Right lobe of liver (tissue), 6 donors: ENCODE measurements at regions not wholly inside any gene's neighbourhood (a gene's known extent, or its start where the extent isn't known, plus 50 kb on each side); places are given as distances from the start of the nearest gene placed in this dataset.
A peak's percentile ranks its signal among the peaks of the same experiment; 100 is the strongest.

ENCODE experiments used
- ATAC-seq, 4 donors: fragments of 200-7000 bp; cut with Tn5 transposase; one replicate each; pipeline ENCODE4 v1.9.1; 2020; ENCODE audit warnings: mild to moderate bottlenecking in 4 of 4, moderate library complexity in 4 of 4
- DNase-seq, 3 donors: peaks; one replicate each; pipeline ENCODE4 v3.0.0-alpha.2; 2020
- H3K27ac ChIP-seq, 3 donors: fragments of 200-600 bp; one replicate each; pipeline ENCODE4 v1.8.0; 2022
- H3K27me3 ChIP-seq, 2 donors: fragments of 200-600 bp; one replicate each; pipeline ENCODE4 v1.8.0; 2022
- H3K36me3 ChIP-seq, 4 donors: fragments of 200-600 bp; sonication (generic) in 1 of 4; one replicate each; pipeline versions ENCODE4 v1.5.1 to v1.8.0; 2017 to 2022; ENCODE audit warnings: control low read depth in 1 of 4
- H3K4me1 ChIP-seq, 4 donors: fragments of 200-600 bp; sonication (generic) in 1 of 4; one replicate each; pipeline versions ENCODE4 v1.5.1 to v1.8.0; 2017 to 2022; ENCODE audit warnings: control low read depth in 1 of 4
- H3K4me3 ChIP-seq, 3 donors: fragments of 200-600 bp; one replicate each; pipeline ENCODE4 v1.8.0; 2022
- H3K9me3 ChIP-seq, 4 donors: fragments of 200-600 bp; sonication (generic) in 1 of 4; one replicate each; pipeline versions ENCODE4 v1.5.1 to v1.8.0; 2017 to 2022; ENCODE audit warnings: control low read depth in 1 of 4
- CTCF ChIP-seq, 4 donors: fragments of 200-600 bp in 3 of 4; fragments of 450-650 bp in 1 of 4; IDR thresholded peaks; one replicate each; pipeline versions ENCODE4 v1.5.1 to v1.8.0; 2016 to 2022; ENCODE audit warnings: antibody characterized with exemption in 4 of 4, mild to moderate bottlenecking in 2 of 4
- POLR2A ChIP-seq: fragments of 450-650 bp; IDR thresholded peaks from one replicate; pipeline ENCODE4 v1.6.1; 2017; ENCODE audit warnings: antibody characterized with exemption, mild to moderate bottlenecking
- WGBS: methylation state at CpG from one replicate; pipeline ENCODE4 v1.1.6; 2018; ENCODE audit warnings: low coverage, low lambda C conversion rate; ENCODE audit not compliant: insufficient coverage; ENCODE audit errors: missing lambda C conversion rate; 5-methylcytosine and 5-hydroxymethylcytosine counted together
- intact Hi-C, 2 donors: fragments of 100-400 bp; cut with DNase I; formaldehyde crosslinking; loops; one replicate each; pipeline versions ENCODE4 v1.11.2 to v1.14.1; 2022
- donor health status: DM: no; HTN: yes; CAD: no.
- donor health status: DM: no; HTN: no; CAD: no.
- donor health status: DM: no; HTN: no; CAD: no.
- donor health status: DM: no; HTN: yes; CAD: no.
- donor health status: DM: no; HTN: yes; CAD: no.

- Histone ChIP-seq H3K36me3 (no peaks in the 10 kb centered on the region), H3K27me3 (no peaks in the 10 kb centered on the region), H3K27ac (no peak overlapping the region), H3K9me3 (no peaks in the 10 kb centered on the region), H3K4me3 (no peak overlapping the region), H3K4me1 (no peaks in the 10 kb centered on the region)
- 56% methylated on average over 2 of the region's 2 CpGs for WGBS
- intact Hi-C loops: no loop called here
- ATAC-seq (no peak), DNase-seq (no peak)
- TF ChIP-seq POLR2A (no peak), CTCF (IDR thresholded peaks at IDR 0.05) (no peak)
These were observed 503.6 kb upstream of the SMIM21 start for GRCh38 chr18:75931079-75931478.

DNA sequence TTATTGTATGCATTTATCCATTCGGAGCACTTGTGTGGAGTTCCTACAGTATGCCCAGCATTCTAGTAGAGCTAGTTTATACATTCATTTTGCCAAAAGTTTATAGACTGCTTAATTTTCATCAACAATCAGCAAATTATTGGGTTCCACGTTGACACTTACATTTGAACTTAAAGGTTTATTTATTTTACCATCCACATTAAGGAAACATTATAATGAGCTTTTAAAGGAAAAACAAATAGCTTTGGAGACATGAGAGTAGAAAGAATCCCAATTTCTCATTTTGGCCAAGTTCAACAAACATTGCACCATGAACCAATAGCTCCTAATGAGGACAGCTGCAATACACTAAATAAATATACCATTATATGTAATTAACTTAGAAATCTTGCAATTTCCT, 501.2 kb upstream of the SMIM21 start:
- ATAC-seq: no peak
- no peaks in the 10 kb centered on the region for H3K27me3 ChIP-seq
- TF ChIP-seq POLR2A (no peak), CTCF (IDR thresholded peaks at IDR 0.05) (no peak)
- 42% methylated on average over 2 of the region's 2 CpGs for WGBS
- no peaks in the 10 kb centered on the region for H3K9me3 ChIP-seq
- H3K27ac ChIP-seq: no peak overlapping the region
- no peak for DNase-seq
- no peak overlapping the region for H3K4me3 ChIP-seq
- intact Hi-C loops: no loop called here
- no peaks in the 10 kb centered on the region for H3K36me3 ChIP-seq
- no peaks in the 10 kb centered on the region for H3K4me1 ChIP-seq

DNA sequence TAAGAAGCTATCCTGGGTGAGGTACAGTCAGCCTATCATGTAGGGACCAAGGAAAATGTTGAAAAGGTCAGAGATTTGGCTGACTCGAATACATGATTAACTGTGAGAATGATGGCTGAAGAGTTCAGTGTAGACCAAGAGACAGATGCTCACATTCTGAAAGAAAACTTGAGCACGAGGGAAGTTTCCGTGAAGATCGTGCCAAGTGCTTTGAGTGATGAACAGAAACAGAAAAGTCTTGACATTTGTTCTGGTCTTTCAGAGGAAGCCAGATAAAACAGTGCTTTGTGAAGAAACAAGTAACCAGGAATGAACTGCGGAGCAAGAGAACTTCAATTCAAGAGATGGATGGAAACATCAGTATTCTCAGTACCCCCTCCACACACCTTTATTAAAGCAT, 500.3 kb upstream of the SMIM21 start:
- 58% methylated on average over 5 of the region's 5 CpGs for WGBS
- intact Hi-C loops: no loop called here
- H3K4me3 ChIP-seq: no peak overlapping the region
- no peak for DNase-seq
- H3K9me3 ChIP-seq: no peaks in the 10 kb centered on the region
- H3K4me1 ChIP-seq: no peaks in the 10 kb centered on the region
- no peaks in the 10 kb centered on the region for H3K27me3 ChIP-seq
- no peak overlapping the region for H3K27ac ChIP-seq
- H3K36me3 ChIP-seq: no peaks in the 10 kb centered on the region
- no peak for TF ChIP-seq POLR2A
- no peak for TF ChIP-seq CTCF (IDR thresholded peaks at IDR 0.05)
- no peak for ATAC-seq

GRCh38 chr18:75926811-75927210, 499.3 kb upstream of the SMIM21 start:
- ATAC-seq (no peak), DNase-seq (no peak)
- Histone ChIP-seq H3K27me3 (no peaks in the 10 kb centered on the region), H3K9me3 (no peaks in the 10 kb centered on the region), H3K36me3 (no peaks in the 10 kb centered on the region), H3K4me3 (no peak overlapping the region), H3K27ac (no peak overlapping the region), H3K4me1 (no peaks in the 10 kb centered on the region)
- TF ChIP-seq CTCF (IDR thresholded peaks at IDR 0.05) (no peak), POLR2A (no peak)
- 69% methylated on average over 6 of the region's 6 CpGs for WGBS
- intact Hi-C loops: no loop called here

GRCh38 chr18:75923169-75923568, 495.7 kb upstream of the SMIM21 start:
- ATAC-seq: peak; percentile 50 to 94 (median 78)
- no peak for TF ChIP-seq POLR2A
- no peak for TF ChIP-seq CTCF (IDR thresholded peaks at IDR 0.05)
- DNase-seq: peak in 1 of 3 donors; percentile 68
- no peaks in the 10 kb centered on the region for H3K36me3 ChIP-seq
- intact Hi-C loops: no loop called here
- H3K4me3 ChIP-seq: no peak overlapping the region
- H3K27me3 ChIP-seq: no peaks in the 10 kb centered on the region
- no peak overlapping the region for H3K27ac ChIP-seq
- H3K4me1 ChIP-seq: no peaks in the 10 kb centered on the region
- H3K9me3 ChIP-seq: no peaks in the 10 kb centered on the region
- 15% methylated on average over 4 of the region's 4 CpGs for WGBS
